Natural killer cell (primary cell): ENCODE measurements at regions not wholly inside any gene's neighbourhood (a gene's known extent, or its start where the extent isn't known, plus 50 kb on each side); places are given as distances from the start of the nearest gene placed in this dataset.

ENCODE experiments used
- ATAC-seq, 3 donors: fragments of 150-1000 bp in 2 of 3; fragments of 200-7000 bp in 1 of 3; cut with Tn5 transposase; 1 replicate in 1 of 3; 2 replicates in 2 of 3; pipeline ENCODE4 v1.10.0; 2021; ENCODE audit warnings: mild to moderate bottlenecking in 2 of 3, moderate library complexity in 2 of 3
- DNase-seq, 2 donors: peaks; one replicate each; pipeline versions ENCODE4 v3.0.0 to v3.0.0-alpha.2; 2013 to 2021; ENCODE audit warnings: mixed read lengths in 1 of 2
- H3K27ac ChIP-seq: one replicate; pipeline ENCODE4 v1.5.1; 2013; ENCODE audit warnings: mild to moderate bottlenecking, low read length
- H3K27me3 ChIP-seq: one replicate; pipeline ENCODE4 v1.6.1; 2013; ENCODE audit warnings: low read length; ENCODE audit not compliant: control insufficient read depth, insufficient read depth
- H3K36me3 ChIP-seq: one replicate; pipeline ENCODE4 v1.6.1; 2013; ENCODE audit warnings: low read length; ENCODE audit not compliant: control insufficient read depth, insufficient read depth
- H3K4me1 ChIP-seq: one replicate; pipeline ENCODE4 v1.6.1; 2013; ENCODE audit warnings: low read length; ENCODE audit not compliant: control insufficient read depth, insufficient read depth
- H3K4me3 ChIP-seq: one replicate; pipeline ENCODE4 v1.5.1; 2013; ENCODE audit warnings: low read length
- H3K9me3 ChIP-seq: one replicate; pipeline ENCODE4 v1.6.1; 2013; ENCODE audit warnings: low read length; ENCODE audit not compliant: control insufficient read depth, insufficient read depth
- H3K27ac Mint-ChIP-seq, 2 donors: one replicate each; pipeline ENCODE4 v1.8.0; 2022; ENCODE audit warnings: mild to moderate bottlenecking in 2 of 2, mixed read lengths in 2 of 2, moderate library complexity in 1 of 2
- H3K27me3 Mint-ChIP-seq, 2 donors: one replicate each; pipeline ENCODE4 v1.8.0; 2022; ENCODE audit warnings: low read depth in 2 of 2, mixed read lengths in 2 of 2
- H3K36me3 Mint-ChIP-seq: one replicate; pipeline ENCODE4 v1.8.0; 2022; ENCODE audit warnings: mixed read lengths
- H3K4me1 Mint-ChIP-seq, 2 donors: one replicate each; pipeline ENCODE4 v1.8.0; 2022; ENCODE audit warnings: mixed read lengths in 2 of 2
- H3K4me3 Mint-ChIP-seq: one replicate; pipeline ENCODE4 v1.8.0; 2022; ENCODE audit warnings: mild to moderate bottlenecking, moderate library complexity, mixed read lengths
- H3K9me3 Mint-ChIP-seq, 2 donors: one replicate each; pipeline ENCODE4 v1.8.0; 2022; ENCODE audit warnings: mixed read lengths in 2 of 2
- WGBS: methylation state at CpG from one replicate; pipeline ENCODE4 v1.1.7; 2013; ENCODE audit warnings: missing lambda C conversion rate; ENCODE audit not compliant: insufficient coverage; 5-methylcytosine and 5-hydroxymethylcytosine counted together
- intact Hi-C: fragments of 100-400 bp; cut with micrococcal nuclease; formaldehyde crosslinking; loops from one replicate; pipeline ENCODE4 v1.14.2; 2022
- TF ChIP-seq, protein P1 (sequence below): fragments of 200-600 bp; IDR thresholded peaks from one replicate; pipeline ENCODE4 v1.8.0; 2022; ENCODE audit warnings: antibody characterized with exemption

GRCh38 chr15:93870583-93870982 lies 360.8 kb upstream of the MCTP2 start:
- Mint-ChIP-seq H3K9me3 (no peaks in the 10 kb centered on the region), H3K4me1 (no peaks in the 10 kb centered on the region), H3K27me3 (peaks cover 2 to 7% of the 10 kb centered on the region in 2 donors), H3K4me3 (no peak overlapping the region), H3K27ac (no peak overlapping the region), H3K36me3 (no peaks in the 10 kb centered on the region)
- Histone ChIP-seq H3K4me1 (no peaks in the 10 kb centered on the region), H3K36me3 (no peaks in the 10 kb centered on the region), H3K27ac (no peak overlapping the region), H3K4me3 (no peak overlapping the region), H3K27me3 (no peaks in the 10 kb centered on the region), H3K9me3 (no peaks in the 10 kb centered on the region)
- 86% methylated on average over 2 of the region's 2 CpGs for WGBS
- intact Hi-C loops, result no loop called here
- DNase-seq, result no peak
- TF ChIP-seq, protein P1, sequence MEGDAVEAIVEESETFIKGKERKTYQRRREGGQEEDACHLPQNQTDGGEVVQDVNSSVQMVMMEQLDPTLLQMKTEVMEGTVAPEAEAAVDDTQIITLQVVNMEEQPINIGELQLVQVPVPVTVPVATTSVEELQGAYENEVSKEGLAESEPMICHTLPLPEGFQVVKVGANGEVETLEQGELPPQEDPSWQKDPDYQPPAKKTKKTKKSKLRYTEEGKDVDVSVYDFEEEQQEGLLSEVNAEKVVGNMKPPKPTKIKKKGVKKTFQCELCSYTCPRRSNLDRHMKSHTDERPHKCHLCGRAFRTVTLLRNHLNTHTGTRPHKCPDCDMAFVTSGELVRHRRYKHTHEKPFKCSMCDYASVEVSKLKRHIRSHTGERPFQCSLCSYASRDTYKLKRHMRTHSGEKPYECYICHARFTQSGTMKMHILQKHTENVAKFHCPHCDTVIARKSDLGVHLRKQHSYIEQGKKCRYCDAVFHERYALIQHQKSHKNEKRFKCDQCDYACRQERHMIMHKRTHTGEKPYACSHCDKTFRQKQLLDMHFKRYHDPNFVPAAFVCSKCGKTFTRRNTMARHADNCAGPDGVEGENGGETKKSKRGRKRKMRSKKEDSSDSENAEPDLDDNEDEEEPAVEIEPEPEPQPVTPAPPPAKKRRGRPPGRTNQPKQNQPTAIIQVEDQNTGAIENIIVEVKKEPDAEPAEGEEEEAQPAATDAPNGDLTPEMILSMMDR, result no peak
- ATAC-seq, result no peak

DNA sequence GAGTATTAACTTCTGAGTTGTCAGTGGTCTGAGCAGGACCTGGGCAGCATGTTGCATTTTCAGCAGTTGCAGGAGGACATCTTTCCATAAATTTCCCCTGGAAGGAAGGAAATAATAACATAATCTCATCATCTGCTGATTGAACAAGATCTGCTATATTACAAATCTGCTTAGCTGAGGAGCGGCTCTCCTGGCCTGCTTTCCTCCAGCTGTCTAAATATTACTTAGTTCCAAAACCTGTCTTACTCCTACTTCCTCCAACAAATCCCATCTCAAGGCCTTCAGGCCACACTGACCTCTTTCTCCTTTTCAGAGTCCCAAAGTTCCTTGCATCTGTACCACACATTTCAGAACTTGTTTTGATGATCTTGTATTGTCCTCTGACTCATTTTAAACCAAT lies 364.4 kb upstream of the MCTP2 start:
- WGBS, result 77% methylated on average over 1 of the region's 1 CpG
- H3K4me3 Mint-ChIP-seq, result no peak overlapping the region
- H3K36me3 ChIP-seq, result no peaks in the 10 kb centered on the region
- no peaks in the 10 kb centered on the region for H3K36me3 Mint-ChIP-seq
- peaks cover 15 to 31% of the 10 kb centered on the region in 2 donors for H3K27me3 Mint-ChIP-seq
- intact Hi-C loops, result no loop called here
- H3K4me1 Mint-ChIP-seq, result peaks cover 12 to 15% of the 10 kb centered on the region in 2 donors
- DNase-seq (no peak), ATAC-seq (no peak)
- H3K27ac Mint-ChIP-seq, result no peak overlapping the region
- H3K4me3 ChIP-seq, result no peak overlapping the region
- no peaks in the 10 kb centered on the region for H3K9me3 ChIP-seq
- TF ChIP-seq, protein P1, result no peak
- H3K27ac ChIP-seq, result no peak overlapping the region
- peaks cover 2% of the 10 kb centered on the region for H3K27me3 ChIP-seq
- H3K4me1 ChIP-seq, result peaks cover 7% of the 10 kb centered on the region
- H3K9me3 Mint-ChIP-seq, result no peaks in the 10 kb centered on the region

DNA sequence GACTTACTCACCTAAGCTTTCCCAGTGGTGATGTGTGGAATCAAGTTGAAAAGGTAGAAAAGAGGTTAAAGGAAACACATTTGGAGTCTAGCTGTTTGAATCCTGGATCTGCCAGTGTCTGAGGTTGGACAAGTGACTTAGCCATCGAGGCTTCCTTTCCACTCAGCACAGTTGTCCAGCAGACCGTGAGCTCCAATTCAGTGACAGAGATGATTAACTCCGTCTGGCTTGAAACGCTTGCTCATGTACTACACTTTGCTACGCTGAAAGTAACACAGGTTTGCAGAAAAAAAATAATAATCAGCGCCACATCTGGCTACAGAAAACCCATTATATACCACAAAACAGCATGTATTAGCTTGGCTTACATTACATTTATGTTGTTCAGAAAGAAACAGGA lies 364.9 kb upstream of the MCTP2 start:
- ATAC-seq (no peak), DNase-seq (no peak)
- no peak overlapping the region for H3K4me3 Mint-ChIP-seq
- Histone ChIP-seq H3K4me1 (peaks cover 12% of the 10 kb centered on the region), H3K4me3 (no peak overlapping the region), H3K27me3 (peaks cover 2% of the 10 kb centered on the region), H3K27ac (no peak overlapping the region), H3K36me3 (no peaks in the 10 kb centered on the region), H3K9me3 (no peaks in the 10 kb centered on the region)
- WGBS, result 84% methylated on average over 6 of the region's 6 CpGs
- H3K9me3 Mint-ChIP-seq, result no peaks in the 10 kb centered on the region
- TF ChIP-seq, protein P1, result no peak
- H3K27ac Mint-ChIP-seq, result no peak overlapping the region
- intact Hi-C loops, result no loop called here
- no peaks in the 10 kb centered on the region for H3K36me3 Mint-ChIP-seq
- H3K27me3 Mint-ChIP-seq, result peaks cover 17 to 35% of the 10 kb centered on the region in 2 donors
- H3K4me1 Mint-ChIP-seq, result peaks cover 17 to 19% of the 10 kb centered on the region in 2 donors

- no peak for ATAC-seq
- H3K27ac ChIP-seq, result no peak overlapping the region
- H3K4me1 ChIP-seq, result peaks cover 17% of the 10 kb centered on the region
- intact Hi-C loops, result no loop called here
- no peak for DNase-seq
- no peaks in the 10 kb centered on the region for H3K36me3 ChIP-seq
- no peaks in the 10 kb centered on the region for H3K9me3 ChIP-seq
- H3K27me3 ChIP-seq, result peaks cover 2% of the 10 kb centered on the region
- no peaks in the 10 kb centered on the region for H3K9me3 Mint-ChIP-seq
- H3K4me1 Mint-ChIP-seq, result peaks cover 26 to 28% of the 10 kb centered on the region in 2 donors
- H3K4me3 ChIP-seq, result no peak overlapping the region
- H3K27ac Mint-ChIP-seq, result no peak overlapping the region
- 95% methylated on average over 4 of the region's 4 CpGs for WGBS
- no peaks in the 10 kb centered on the region for H3K36me3 Mint-ChIP-seq
- H3K4me3 Mint-ChIP-seq, result no peak overlapping the region
- peaks cover 17 to 35% of the 10 kb centered on the region in 2 donors for H3K27me3 Mint-ChIP-seq
- TF ChIP-seq, protein P1, result no peak
These were observed 365.8 kb upstream of the MCTP2 start for GRCh38 chr15:93865586-93865985.
